Testis (tissue), 2 donors: ENCODE measurements at regions not wholly inside any gene's neighbourhood (a gene's known extent, or its start where the extent isn't known, plus 50 kb on each side); places are given as distances from the start of the nearest gene placed in this dataset.
A peak's percentile ranks its signal among the peaks of the same experiment; 100 is the strongest.
"Not testable (repeated sequence)": the region's sequence is repeated elsewhere in the genome, so short reads cannot be mapped to it uniquely, and the experiment has no call there.

Source experiments
- DNase-seq: peaks from one replicate; pipeline ENCODE4 v3.0.0-alpha.2; 2019
- H3K27ac ChIP-seq, 2 donors: fragments of 200-600 bp; sonication (generic); one replicate each; pipeline ENCODE4 v1.5.1; 2019
- H3K27me3 ChIP-seq: fragments of 200-600 bp; sonication (generic); one replicate; pipeline ENCODE4 v1.5.1; 2019
- H3K36me3 ChIP-seq: fragments of 200-600 bp; sonication (generic); one replicate; pipeline ENCODE4 v1.5.1; 2017; ENCODE audit warnings: low read depth; ENCODE audit errors: missing control alignments
- H3K4me1 ChIP-seq: fragments of 200-600 bp; sonication (generic); one replicate; pipeline ENCODE4 v1.5.1; 2019
- H3K4me3 ChIP-seq, 2 donors: fragments of 200-600 bp; sonication (generic); one replicate each; pipeline ENCODE4 v1.5.1; 2017 to 2019
- H3K9me3 ChIP-seq: fragments of 200-600 bp; sonication (generic); one replicate; pipeline ENCODE4 v1.5.1; 2017
- POLR2A ChIP-seq: fragments of 450-650 bp; IDR thresholded peaks from one replicate; pipeline ENCODE4 v1.6.1; 2017; ENCODE audit warnings: antibody characterized with exemption, mild to moderate bottlenecking, moderate library complexity
- WGBS, 2 donors: methylation state at CpG; one replicate each; pipeline ENCODE4 v1.1.5; 2018; 5-methylcytosine and 5-hydroxymethylcytosine counted together
- intact Hi-C: fragments of 100-400 bp; cut with DNase I; formaldehyde crosslinking; loops from one replicate; pipeline ENCODE4 v1.15.1; 2023; ENCODE audit warnings: low total_unique reads
- TF ChIP-seq, protein P1 (sequence below), 3 experiments: fragments of 450-650 bp in 2 of 3; fragments of 200-600 bp in 1 of 3; sonication (generic) in 1 of 3; IDR thresholded peaks; one replicate each; pipeline ENCODE4 v1.5.1; 2016 to 2019; ENCODE audit warnings: antibody characterized with exemption in 3 of 3, mild to moderate bottlenecking in 2 of 3, moderate library complexity in 1 of 3

DNA sequence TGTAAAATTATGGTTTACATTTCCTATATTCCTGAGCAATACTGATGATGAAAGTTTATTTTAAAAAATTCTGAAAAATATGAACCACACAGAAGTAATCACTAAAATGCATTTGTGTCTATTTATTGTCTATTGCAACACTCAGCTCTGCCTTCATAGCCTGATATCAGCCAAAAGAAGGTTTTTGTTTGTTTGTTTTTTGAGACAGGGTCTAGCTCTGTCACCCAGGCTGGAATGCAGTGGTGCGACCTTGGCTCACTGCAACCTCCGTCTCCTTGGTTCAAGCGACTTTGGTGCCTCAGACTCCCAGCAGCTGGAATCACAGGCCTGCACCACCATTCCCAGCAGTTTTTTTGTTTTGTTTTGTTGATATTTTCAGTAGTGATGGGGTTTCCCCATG, 1560.2 kb downstream of the SI start:
- WGBS, 2 donors: 70 to 74% methylated on average over 3 of the region's 3 CpGs
- DNase-seq: no peak
- Histone ChIP-seq H3K27me3 (no peaks in the 10 kb centered on the region), H3K4me1 (no peaks in the 10 kb centered on the region), H3K4me3 (no peak overlapping the region), H3K9me3 (no peaks in the 10 kb centered on the region), H3K27ac (no peak overlapping the region), H3K36me3 (no peaks in the 10 kb centered on the region)
- no peak for TF ChIP-seq POLR2A
- TF ChIP-seq, protein P1, sequence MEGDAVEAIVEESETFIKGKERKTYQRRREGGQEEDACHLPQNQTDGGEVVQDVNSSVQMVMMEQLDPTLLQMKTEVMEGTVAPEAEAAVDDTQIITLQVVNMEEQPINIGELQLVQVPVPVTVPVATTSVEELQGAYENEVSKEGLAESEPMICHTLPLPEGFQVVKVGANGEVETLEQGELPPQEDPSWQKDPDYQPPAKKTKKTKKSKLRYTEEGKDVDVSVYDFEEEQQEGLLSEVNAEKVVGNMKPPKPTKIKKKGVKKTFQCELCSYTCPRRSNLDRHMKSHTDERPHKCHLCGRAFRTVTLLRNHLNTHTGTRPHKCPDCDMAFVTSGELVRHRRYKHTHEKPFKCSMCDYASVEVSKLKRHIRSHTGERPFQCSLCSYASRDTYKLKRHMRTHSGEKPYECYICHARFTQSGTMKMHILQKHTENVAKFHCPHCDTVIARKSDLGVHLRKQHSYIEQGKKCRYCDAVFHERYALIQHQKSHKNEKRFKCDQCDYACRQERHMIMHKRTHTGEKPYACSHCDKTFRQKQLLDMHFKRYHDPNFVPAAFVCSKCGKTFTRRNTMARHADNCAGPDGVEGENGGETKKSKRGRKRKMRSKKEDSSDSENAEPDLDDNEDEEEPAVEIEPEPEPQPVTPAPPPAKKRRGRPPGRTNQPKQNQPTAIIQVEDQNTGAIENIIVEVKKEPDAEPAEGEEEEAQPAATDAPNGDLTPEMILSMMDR (IDR thresholded peaks at IDR 0.05): no peak
- intact Hi-C loops: no loop called here

DNA sequence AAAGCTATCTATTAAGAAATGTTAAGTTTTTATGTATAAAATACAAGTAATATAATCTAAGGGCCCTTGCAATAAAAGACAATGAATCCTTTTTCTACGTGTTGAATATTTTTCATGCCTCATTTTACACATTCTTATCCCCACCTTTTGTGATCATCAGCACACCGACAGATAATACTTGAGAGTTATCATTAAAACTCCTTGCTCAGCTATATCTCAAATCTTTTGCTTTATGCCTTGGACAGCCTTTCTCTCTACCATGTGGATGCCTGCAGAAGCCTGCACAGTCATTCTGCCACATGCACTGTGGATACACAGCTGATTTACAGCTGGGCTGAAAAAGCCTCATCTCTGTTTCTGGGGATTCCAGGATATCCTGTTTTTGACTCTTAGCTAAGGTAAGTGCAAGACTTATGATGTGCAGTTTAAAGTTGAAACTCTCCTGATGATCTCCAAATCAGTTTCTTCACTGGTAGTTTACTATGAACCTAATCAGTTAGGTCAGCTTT, 1565.1 kb downstream of the SI start:
- H3K27ac ChIP-seq: no peak overlapping the region
- no peaks in the 10 kb centered on the region for H3K9me3 ChIP-seq
- WGBS, 2 donors: 31 to 32% methylated on average over 2 of the region's 2 CpGs
- TF ChIP-seq, protein P1 (IDR thresholded peaks at IDR 0.05): no peak
- TF ChIP-seq POLR2A: no peak
- DNase-seq: no peak
- intact Hi-C loops: no loop called here
- no peaks in the 10 kb centered on the region for H3K4me1 ChIP-seq
- no peaks in the 10 kb centered on the region for H3K27me3 ChIP-seq
- no peaks in the 10 kb centered on the region for H3K36me3 ChIP-seq
- H3K4me3 ChIP-seq: no peak overlapping the region

GRCh38 chr3:163508206-163508605, 1570.1 kb downstream of the SI start:
- no peaks in the 10 kb centered on the region for H3K27me3 ChIP-seq
- 61 to 66% methylated on average over 2 of the region's 2 CpGs for WGBS, 2 donors
- H3K4me1 ChIP-seq: no peaks in the 10 kb centered on the region
- no peak overlapping the region for H3K4me3 ChIP-seq
- intact Hi-C loops: no loop called here
- no peaks in the 10 kb centered on the region for H3K9me3 ChIP-seq
- TF ChIP-seq POLR2A: no peak
- TF ChIP-seq, protein P1 (IDR thresholded peaks at IDR 0.05): no peak
- no peaks in the 10 kb centered on the region for H3K36me3 ChIP-seq
- no peak for DNase-seq
- no peak overlapping the region for H3K27ac ChIP-seq

- Histone ChIP-seq H3K27ac (no peak overlapping the region), H3K9me3 (no peaks in the 10 kb centered on the region)
- TF ChIP-seq POLR2A: no peak
- TF ChIP-seq, protein P1 (IDR thresholded peaks at IDR 0.05): no peak
These were observed 1573.3 kb downstream of the SI start for GRCh38 chr3:163504974-163505373.

DNA sequence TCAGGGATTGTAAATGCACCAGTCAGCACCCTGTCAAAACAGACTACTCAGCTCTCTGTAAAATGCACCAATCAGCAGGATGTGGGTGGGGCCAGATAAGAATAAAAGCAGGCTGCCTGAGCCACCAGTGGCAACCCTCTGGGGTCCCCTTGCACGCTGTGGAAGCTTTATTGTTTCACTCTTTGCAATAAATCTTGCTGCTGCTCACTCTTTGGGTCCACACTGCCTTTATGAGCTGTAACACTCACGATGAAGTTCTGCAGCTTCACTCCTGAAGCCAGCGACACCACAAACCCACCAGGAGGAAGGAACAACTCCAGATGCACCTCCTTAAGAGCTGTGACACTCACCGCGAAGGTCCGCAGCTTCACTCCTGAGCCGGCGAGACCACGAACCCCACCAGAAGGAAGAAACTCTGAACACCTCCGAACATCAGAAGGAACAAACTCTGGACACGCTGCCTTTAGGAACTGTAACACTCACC, 1578.5 kb downstream of the SI start:
- WGBS, 2 donors: 69 to 82% methylated on average over 11 of the region's 11 CpGs
- peak overlapping the region; percentile 7 to 59 for H3K4me3 ChIP-seq
- peak; percentile 27 for DNase-seq
- intact Hi-C loops, H3K4me1 ChIP-seq, H3K9me3 ChIP-seq, H3K27ac ChIP-seq, H3K27me3 ChIP-seq, H3K36me3 ChIP-seq: not testable (repeated sequence)

More at GRCh38 chr3:163504974-163505373, 1573.3 kb downstream of the SI start:
- intact Hi-C loops: no loop called here
- no peaks in the 10 kb centered on the region for H3K36me3 ChIP-seq
- no peak for DNase-seq
- H3K4me1 ChIP-seq: no peaks in the 10 kb centered on the region
- no peak overlapping the region for H3K4me3 ChIP-seq
- H3K27me3 ChIP-seq: no peaks in the 10 kb centered on the region

GRCh38 chr3:163498842-163499735, 1579.2 kb downstream of the SI start:
- 77 to 81% methylated on average over 11 to 47 of the region's 47 CpGs for WGBS, 2 donors

More at GRCh38 chr3:163498842-163499735, 1579.2 kb downstream of the SI start:
- H3K4me1 ChIP-seq, H3K27ac ChIP-seq, H3K27me3 ChIP-seq, H3K36me3 ChIP-seq, intact Hi-C loops, H3K9me3 ChIP-seq: not testable (repeated sequence)
- peak overlapping the region; percentile 27 to 59 for H3K4me3 ChIP-seq
- peak; percentile 20 for DNase-seq
